HG03354 (cell line): ENCODE measurements at regions not wholly inside any gene's neighbourhood (a gene's known extent, or its start where the extent isn't known, plus 50 kb on each side); places are given as distances from the start of the nearest gene placed in this dataset.
"Not testable (repeated sequence)": the region's sequence is repeated elsewhere in the genome, so short reads cannot be mapped to it uniquely, and the experiment has no call there.

Experiments used
- ATAC-seq: cut with Tn5 transposase; IDR thresholded peaks from one replicate; pipeline ENCODE4 v1.9.1; 2021; ENCODE audit warnings: mild to moderate bottlenecking; ENCODE audit not compliant: unreplicated experiment, poor library complexity, severe bottlenecking

GRCh38 chr3:40690749-40691451 lies 166.1 kb downstream of the ZNF621 start:
- no peak for ATAC-seq

DNA sequence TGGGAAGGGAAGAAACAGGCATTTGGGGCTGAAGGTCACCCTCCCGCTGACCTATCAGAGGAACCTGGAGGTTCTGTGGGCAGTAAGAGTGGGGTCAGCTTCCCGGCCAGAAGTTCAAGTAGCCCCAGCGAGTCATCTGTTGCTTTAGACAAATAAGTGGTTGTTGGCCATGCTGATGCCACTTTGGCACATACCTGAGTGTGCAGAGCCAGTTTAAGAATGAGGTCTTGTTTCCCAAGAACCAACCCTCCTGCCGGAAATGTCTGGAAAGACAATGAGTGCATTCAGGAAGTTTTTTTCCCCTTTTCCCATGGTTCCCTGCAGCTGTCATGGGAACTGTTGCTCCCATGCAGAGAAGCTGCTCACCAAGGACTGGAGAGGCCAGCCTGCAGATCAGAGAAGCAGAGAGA lies 166.7 kb downstream of the ZNF621 start:
- ATAC-seq, result no peak

DNA sequence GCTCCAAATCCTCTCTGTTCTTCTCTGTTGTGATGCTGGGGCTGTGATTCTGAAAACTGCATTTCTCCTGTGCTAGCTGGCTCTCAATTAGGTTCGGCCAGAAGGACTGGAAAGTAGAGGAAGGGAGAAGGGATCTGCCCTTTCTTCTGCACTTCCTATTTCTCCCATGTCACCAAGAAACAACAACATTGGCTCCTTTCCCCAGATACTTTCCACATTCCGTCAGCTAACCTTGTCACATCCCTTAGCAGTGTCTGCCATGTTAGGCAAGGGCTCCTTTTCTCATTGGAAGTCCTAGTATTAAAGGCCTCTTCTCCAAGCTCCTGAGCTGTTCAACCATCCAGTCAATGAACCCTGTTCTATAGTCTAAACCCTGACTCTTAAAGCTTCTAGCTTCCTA lies 171.1 kb downstream of the ZNF621 start:
- no peak for ATAC-seq

- not testable (repeated sequence) for ATAC-seq
Observed at GRCh38 chr3:40698611-40699010, 173.9 kb downstream of the ZNF621 start.

DNA sequence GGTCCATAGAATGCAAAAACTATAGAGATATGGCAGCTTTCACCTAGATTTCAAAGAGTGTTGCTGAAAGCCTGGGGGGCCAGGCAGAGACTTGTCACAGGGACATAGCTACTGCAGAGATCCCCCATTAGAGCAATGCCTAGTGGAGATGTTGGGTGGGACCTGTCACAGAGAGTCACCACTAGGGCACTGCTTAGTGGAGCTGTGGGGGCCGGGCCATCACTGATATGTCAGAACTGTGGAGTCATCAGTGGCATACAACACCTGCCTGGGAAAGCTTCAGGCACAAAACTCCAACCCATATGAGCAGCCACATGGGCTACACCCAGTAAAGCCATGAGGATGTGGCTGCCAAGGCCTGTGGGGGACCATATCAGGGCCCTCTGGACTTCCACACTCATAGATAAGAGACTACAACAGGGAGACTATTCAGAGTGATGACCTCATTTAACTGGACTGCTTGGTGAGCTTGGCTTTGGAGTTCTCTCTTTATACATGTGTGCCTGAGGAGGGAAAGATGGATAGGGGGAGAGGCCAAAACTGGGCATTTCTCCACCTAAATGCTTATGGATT lies 176.3 kb downstream of the ZNF621 start:
- ATAC-seq, result no peak

DNA sequence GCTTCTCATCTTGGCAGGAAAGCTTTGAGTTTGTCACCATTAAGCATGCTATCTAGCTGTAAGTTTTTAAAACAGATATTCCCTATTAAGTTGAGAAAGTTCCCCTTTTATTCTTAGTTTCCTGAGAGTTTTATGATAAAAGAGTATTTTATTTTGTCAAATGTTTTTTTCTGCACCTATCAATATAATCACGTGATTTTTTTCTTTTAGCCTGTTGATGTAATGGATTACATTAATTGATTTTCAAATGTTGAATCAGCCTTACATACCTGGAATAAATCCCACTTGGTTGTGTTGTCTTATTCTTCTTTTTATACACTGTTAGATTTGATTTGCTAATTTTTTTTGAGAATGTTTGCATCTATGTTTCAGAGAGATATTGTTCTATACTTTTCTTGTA lies 179.5 kb downstream of the ZNF621 start:
- no peak for ATAC-seq

GRCh38 chr3:40705663-40706062 lies 180.9 kb downstream of the ZNF621 start:
- no peak for ATAC-seq

- ATAC-seq, result no peak
Observed at GRCh38 chr3:40713306-40713705, 188.5 kb downstream of the ZNF621 start.

- no peak for ATAC-seq
Observed at GRCh38 chr3:40713795-40714194, 189.0 kb downstream of the ZNF621 start.

GRCh38 chr3:40714771-40715345 lies 190.1 kb downstream of the ZNF621 start:
- no peak for ATAC-seq

DNA sequence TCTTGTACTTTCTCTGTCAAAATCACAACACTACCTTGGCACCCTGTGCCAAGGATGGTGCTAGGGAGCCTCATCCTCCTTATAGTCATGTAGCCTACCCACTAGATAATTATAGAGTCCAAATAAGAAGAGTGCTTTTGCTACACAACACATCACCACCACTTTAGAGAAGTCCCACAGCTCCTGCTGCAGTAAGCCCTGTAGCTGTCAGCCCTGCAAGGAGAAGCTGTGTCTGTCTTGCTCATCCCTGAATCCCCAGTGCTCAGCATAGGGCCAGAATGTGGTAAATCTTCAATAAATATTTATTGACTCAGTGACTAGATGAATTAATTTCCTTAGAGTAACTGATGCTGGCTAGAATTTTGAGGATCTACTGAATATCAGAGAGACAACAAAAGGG lies 190.8 kb downstream of the ZNF621 start:
- ATAC-seq, result no peak

DNA sequence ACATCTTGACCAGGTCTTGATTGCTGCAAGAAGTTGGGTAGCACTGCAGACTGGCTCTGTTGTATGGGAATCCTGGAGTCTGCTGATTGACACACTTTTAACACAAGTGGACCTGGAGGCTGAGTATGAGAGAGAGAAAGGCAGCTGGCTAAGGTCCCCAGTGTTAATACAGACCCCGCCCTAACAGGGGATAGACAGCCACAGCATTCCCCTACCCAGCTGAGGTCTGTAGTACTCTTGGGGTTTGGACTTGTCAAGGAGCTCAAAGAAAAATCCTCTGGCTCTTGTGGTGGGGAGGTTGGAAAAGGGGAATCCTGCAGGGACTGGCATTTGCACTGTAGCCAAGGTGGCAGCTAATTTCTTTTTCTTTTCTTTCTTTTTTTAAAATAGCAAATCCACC lies 192.7 kb downstream of the ZNF621 start:
- no peak for ATAC-seq

DNA sequence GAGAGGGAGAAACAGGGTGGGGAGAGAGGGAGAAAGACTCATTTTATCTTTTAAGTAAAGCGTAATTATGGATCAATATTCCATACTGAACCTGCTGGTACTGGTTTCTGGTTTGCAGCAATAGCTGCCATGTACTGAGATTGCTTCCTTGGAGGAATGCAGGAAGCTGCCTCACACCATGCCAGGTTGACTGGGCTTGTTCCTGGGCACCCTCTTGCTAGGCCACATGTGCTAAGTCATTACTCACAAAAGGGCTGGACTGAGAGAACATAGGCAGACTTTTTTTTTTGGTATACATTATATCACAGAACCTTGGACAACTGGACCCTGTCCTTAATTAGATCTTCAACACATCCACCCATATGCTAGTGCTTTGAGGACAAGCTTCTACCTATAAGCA lies 193.4 kb downstream of the ZNF621 start:
- ATAC-seq, result peak; percentile 39

DNA sequence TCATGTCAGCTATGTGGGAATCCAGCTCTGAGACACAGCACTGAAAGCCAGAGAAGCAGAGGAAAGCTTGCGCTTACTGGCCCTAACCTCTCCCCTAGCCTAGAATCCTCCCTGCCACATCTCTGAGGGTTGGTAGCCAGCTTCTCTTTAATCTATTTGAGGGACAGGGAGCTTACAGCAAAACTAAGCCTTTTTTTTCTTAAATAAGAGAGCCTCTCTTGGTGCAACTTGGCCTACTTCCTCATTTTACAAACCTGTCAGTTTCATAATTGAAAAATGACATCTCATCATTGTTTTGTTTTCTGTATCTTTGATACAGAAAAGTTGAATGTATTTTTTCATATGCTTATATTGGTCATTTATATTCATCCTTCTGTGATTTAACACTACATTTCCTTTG lies 193.9 kb downstream of the ZNF621 start:
- ATAC-seq, result peak; percentile 94

DNA sequence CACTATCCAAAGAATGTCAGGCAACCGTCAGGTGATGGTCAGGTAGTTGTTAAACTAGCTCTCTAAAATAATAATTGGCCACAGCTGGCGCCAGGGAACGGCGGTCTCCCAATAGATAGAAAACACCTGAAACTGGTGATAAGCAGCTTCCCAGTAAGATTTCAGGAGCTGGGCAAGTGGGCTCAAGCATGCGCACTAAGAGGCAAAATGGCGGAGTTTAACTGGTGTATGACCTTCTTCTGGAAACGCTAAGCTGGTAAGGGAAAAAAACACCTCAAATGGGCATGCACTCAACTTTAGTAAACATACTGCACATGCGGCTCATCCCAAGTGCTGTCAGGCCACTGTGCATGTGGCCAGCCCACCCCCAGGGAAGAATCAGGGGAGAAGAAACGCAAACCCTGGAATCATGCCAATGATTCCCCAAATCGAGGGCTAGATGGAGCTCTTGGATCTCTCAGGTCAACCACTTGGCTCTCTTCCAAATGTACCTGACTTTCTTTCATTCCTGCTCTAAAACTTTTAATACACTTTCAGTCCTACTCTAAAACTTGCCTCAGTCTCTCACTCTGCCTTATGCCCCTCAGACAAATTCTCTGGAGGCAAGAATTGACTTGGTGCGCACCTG lies 195.0 kb downstream of the ZNF621 start:
- no peak for ATAC-seq

DNA sequence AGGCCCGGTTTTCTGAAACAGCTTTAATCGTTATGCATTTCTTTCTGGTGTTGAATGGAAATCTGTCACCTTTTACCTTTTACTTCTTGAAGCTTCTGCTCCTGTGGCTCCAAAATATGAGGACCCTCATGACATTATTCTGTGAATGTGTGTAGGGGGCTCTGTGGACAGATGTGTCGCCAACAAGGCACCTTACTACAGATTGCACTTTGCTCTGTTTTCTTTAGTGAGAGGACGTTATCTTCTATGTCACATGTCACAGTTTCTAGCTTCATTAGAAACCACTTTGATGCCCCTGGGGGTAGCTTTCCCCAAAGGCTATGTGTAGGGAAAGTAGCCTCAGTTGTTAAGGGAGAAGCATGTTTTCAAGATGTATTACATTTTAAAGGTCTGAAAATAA lies 195.6 kb downstream of the ZNF621 start:
- no peak for ATAC-seq

DNA sequence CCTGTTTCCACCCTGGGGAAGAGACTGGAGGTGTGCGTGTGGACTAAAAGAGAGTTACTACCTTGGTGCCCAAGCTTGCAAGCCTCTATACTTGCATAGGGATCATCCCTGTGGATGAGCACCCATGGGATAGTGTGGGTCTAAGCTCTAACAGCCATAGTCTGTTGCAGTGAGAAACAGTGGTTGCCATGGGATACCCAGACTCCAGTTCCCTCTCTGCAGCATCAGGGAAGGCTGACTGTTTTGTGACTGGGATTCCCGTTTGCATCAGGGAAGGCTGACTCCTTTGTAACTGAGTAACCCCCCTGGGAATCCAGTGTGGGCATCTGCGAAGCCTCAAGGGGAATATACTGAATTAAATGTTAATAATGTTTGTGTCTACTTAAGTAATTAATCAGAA lies 196.1 kb downstream of the ZNF621 start:
- ATAC-seq, result no peak

- ATAC-seq, result no peak
Observed at GRCh38 chr3:40723083-40723660, 198.4 kb downstream of the ZNF621 start.

DNA sequence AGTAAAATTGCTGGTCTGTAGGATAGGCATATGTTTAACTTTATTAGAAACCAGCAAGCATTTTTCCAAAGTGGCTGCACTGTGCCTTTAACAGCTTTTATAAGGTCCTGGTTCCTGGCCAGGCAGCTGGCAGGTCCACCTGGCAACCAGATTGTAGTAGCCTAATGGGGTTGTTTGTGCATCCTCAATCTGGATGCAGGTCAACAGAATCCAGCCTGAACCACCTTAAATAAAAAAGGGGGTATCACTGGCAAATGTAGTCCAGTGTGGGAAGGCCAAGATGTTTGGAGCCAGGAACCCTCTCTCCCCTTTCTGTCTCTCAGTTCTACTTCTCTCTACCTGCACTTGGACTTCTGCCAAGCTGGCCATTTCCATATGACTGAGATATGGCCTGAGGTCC lies 200.3 kb downstream of the ZNF621 start:
- ATAC-seq, result no peak

DNA sequence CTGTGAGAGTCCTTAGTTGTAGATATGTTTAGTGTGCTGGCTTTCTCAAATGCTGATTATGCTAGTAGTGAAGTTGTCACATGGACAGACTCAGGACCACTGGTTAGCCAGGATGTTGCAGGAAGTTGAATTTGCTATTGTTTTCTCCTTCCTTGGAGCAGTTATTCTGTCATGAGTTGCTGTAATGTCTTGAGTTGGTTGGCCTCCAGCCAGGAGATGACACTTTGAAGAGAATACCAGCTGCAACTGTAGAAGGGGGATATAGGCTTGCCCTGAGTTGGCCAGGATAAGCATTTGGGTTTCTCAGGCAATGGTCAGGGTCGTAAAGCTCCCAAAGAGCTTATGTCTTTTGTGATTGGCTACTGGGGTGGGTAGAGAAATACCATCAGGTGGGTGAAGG lies 206.7 kb downstream of the ZNF621 start:
- ATAC-seq, result no peak

- no peak for ATAC-seq
Observed at GRCh38 chr3:40736943-40737342, 212.2 kb downstream of the ZNF621 start.
